ENCODE measurements at regions not wholly inside any gene's neighbourhood (a gene's known extent, or its start where the extent isn't known, plus 50 kb on each side); places are given as distances from the start of the nearest gene placed in this dataset.
A peak's percentile ranks its signal among the peaks of the same experiment; 100 is the strongest.

DNA sequence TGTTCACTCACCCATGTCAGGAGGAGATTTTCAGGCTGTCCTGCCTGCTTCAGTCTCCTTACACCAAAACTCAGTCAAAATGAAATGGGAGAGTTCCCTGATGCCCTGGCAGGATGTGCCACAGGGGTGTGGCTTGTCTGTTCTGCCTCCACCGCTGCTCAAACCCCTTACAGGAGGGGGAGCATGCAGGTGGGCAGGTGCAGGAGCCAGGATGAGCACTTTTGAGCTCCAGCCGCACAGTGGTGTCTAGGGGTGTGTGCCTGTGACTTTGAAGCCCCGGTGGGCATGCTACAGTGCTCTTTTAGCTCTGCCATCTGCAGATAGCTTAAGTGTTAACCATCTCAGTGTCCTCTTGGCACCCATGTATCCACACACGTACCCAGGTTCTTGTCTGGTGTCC, 71.9 kb upstream of the IPO5 start:
- Mint-ChIP-seq H3K27ac (ENCODE audit: unreplicated experiment) (no peak overlapping the region), H3K27me3 (ENCODE audit: low read depth) (no peaks in the 10 kb centered on the region), H3K9me3 (ENCODE audit: low read depth) (no peaks in the 10 kb centered on the region), H3K4me1 (ENCODE audit: low read depth) (peaks cover 41% of the 10 kb centered on the region), H3K36me3 (ENCODE audit: low read depth) (no peaks in the 10 kb centered on the region), H3K4me3 (ENCODE audit: unreplicated experiment) (no peak overlapping the region)
- DNase-seq (ENCODE audit: low spot score): no peak
- TF ChIP-seq, protein P1, sequence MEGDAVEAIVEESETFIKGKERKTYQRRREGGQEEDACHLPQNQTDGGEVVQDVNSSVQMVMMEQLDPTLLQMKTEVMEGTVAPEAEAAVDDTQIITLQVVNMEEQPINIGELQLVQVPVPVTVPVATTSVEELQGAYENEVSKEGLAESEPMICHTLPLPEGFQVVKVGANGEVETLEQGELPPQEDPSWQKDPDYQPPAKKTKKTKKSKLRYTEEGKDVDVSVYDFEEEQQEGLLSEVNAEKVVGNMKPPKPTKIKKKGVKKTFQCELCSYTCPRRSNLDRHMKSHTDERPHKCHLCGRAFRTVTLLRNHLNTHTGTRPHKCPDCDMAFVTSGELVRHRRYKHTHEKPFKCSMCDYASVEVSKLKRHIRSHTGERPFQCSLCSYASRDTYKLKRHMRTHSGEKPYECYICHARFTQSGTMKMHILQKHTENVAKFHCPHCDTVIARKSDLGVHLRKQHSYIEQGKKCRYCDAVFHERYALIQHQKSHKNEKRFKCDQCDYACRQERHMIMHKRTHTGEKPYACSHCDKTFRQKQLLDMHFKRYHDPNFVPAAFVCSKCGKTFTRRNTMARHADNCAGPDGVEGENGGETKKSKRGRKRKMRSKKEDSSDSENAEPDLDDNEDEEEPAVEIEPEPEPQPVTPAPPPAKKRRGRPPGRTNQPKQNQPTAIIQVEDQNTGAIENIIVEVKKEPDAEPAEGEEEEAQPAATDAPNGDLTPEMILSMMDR (IDR thresholded peaks at IDR 0.05): no peak

DNA sequence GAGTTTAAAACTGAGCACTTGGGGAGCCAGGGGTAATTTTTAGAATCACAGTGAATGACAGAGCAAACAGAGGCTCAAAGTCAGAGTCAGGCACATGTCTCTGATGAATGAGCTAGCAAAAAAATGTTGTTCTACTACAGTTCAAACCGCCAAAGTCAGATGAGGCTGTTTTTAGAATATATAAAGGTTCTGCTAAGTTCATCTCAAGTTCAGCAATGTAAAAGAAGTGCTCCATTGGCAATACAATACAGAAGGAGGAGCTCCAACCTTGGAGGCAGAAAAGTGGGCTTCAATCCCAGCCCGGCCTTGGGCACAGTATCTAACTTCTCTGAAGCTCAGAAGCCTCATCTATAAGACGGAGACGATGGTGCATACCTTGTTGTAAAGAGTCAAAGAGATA, 70.1 kb upstream of the IPO5 start:
- Mint-ChIP-seq H3K4me3 (ENCODE audit: unreplicated experiment) (no peak overlapping the region), H3K36me3 (ENCODE audit: low read depth) (no peaks in the 10 kb centered on the region), H3K4me1 (ENCODE audit: low read depth) (peaks cover 37% of the 10 kb centered on the region), H3K27ac (ENCODE audit: unreplicated experiment) (no peak overlapping the region), H3K27me3 (ENCODE audit: low read depth) (no peaks in the 10 kb centered on the region), H3K9me3 (ENCODE audit: low read depth) (peaks cover 5% of the 10 kb centered on the region)
- no peak for DNase-seq (ENCODE audit: low spot score)
- TF ChIP-seq, protein P1 (IDR thresholded peaks at IDR 0.05): no peak

DNA sequence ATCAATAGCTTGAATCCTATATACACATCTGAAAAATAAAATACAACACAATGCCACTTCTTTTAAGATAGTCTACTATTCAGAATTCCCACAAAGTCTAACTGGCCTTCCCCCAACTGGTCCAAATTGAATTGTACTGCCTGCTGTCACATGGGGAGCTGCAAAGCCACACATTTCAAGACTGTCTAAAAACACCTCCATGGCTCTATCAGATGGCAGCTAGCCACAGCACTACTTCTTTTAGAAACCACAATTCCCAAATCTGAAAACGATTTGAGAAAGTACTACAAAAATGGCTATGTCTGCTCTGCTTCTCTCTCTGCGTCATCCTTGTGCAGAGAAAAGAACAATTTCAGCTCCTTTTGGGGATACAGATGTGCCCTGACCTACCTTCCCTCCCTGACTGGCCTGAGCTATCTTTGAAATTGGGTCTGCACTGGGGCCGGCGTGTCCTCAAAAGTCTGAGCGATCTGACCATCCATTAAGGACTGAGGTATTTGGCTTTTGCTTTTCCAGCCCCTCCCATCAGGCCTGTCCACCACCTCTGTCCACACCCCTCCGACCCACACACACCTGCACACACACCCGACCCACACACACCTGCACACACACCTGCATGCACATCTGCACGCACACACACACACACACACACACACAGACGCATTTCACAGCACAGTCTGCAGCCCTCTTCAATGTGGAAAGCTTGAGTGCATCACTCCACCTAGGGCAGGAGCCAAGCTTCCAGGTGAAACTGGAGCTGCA, 68.6 kb upstream of the IPO5 start:
- H3K4me1 Mint-ChIP-seq (ENCODE audit: low read depth): peaks cover 27% of the 10 kb centered on the region
- no peak for DNase-seq (ENCODE audit: low spot score)
- TF ChIP-seq, protein P1 (IDR thresholded peaks at IDR 0.05): no peak
- H3K36me3 Mint-ChIP-seq (ENCODE audit: low read depth): no peaks in the 10 kb centered on the region
- H3K27ac Mint-ChIP-seq (ENCODE audit: unreplicated experiment): no peak overlapping the region
- H3K9me3 Mint-ChIP-seq (ENCODE audit: low read depth): peaks cover 6% of the 10 kb centered on the region
- no peaks in the 10 kb centered on the region for H3K27me3 Mint-ChIP-seq (ENCODE audit: low read depth)
- H3K4me3 Mint-ChIP-seq (ENCODE audit: unreplicated experiment): no peak overlapping the region

DNA sequence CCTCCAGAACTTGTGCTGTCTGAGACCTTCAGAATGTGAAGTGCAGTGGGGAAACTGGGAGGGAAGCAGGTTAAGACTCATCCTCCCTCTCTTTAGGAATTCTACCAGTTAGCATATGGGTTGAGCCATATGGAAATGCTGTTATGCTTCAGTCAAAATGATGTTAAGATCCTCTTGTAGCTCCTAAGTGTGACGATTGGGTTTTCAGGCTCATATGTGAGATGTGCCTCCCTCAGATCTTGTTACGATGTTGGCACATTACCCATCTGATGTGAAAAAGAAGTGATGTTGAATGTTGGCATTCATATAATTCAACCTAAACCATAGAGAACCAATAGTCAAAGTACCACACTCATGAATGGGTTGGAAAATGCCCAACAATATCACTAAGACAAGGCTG, 67.8 kb upstream of the IPO5 start:
- no peaks in the 10 kb centered on the region for H3K27me3 Mint-ChIP-seq (ENCODE audit: low read depth)
- H3K9me3 Mint-ChIP-seq (ENCODE audit: low read depth): peaks cover 7% of the 10 kb centered on the region
- H3K4me3 Mint-ChIP-seq (ENCODE audit: unreplicated experiment): no peak overlapping the region
- peaks cover 21% of the 10 kb centered on the region for H3K4me1 Mint-ChIP-seq (ENCODE audit: low read depth)
- H3K27ac Mint-ChIP-seq (ENCODE audit: unreplicated experiment): no peak overlapping the region
- DNase-seq (ENCODE audit: low spot score): no peak
- no peaks in the 10 kb centered on the region for H3K36me3 Mint-ChIP-seq (ENCODE audit: low read depth)
- TF ChIP-seq, protein P1 (IDR thresholded peaks at IDR 0.05): no peak

DNA sequence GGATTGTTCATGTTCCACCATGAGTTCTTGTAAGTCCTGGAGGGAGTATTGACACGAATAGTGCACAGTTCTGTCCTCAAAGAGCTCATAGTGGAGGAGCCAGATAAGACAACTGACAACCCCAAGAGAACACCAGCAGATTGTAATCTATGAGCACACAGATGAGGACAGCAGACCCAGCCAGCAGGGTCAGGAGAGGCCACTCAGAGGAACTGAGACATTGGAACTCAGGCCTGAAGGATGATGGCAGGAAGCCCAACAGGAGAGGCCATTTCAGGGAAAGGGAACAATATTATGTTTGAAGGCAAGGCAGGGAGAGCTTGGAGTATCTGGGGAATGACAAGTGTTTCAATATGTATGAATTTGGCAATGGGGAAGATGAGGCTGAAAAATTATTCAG, 63.7 kb upstream of the IPO5 start:
- Mint-ChIP-seq H3K4me3 (ENCODE audit: unreplicated experiment) (no peak overlapping the region), H3K9me3 (ENCODE audit: low read depth) (peaks cover 17% of the 10 kb centered on the region), H3K4me1 (ENCODE audit: low read depth) (peaks cover 5% of the 10 kb centered on the region), H3K36me3 (ENCODE audit: low read depth) (peaks cover 3% of the 10 kb centered on the region), H3K27ac (ENCODE audit: unreplicated experiment) (peak overlapping the region; percentile 49), H3K27me3 (ENCODE audit: low read depth) (no peaks in the 10 kb centered on the region)
- DNase-seq (ENCODE audit: low spot score): no peak
- TF ChIP-seq, protein P1 (IDR thresholded peaks at IDR 0.05): no peak

All from chondrocyte (in vitro differentiated cells).